ENCODE measurements at regions not wholly inside any gene's neighbourhood (a gene's known extent, or its start where the extent isn't known, plus 50 kb on each side); places are given as distances from the start of the nearest gene placed in this dataset.

DNA sequence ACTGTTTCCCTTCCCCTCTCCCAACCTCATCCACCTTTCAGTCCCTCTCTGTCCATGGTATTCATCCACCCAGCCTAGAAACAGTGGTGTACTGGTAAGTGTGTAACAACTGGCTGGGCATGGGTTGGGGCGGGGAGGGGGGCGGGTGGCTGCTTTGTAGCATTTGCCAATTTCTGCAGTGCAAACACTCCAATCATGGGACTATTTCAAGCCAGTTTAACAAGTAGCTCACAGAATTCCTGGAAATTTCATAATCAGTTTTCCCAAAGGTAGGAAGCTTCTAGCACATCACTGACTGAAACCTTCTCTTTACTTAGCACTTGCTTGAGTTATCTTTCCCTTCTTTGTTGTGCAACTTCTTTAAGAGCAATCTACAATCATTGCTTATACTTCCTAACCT lies 100.8 kb upstream of the WASF3 start:
- FAIRE-seq (no peak), DNase-seq (ENCODE audit: insufficient read length, low spot score) (no peak)

DNA sequence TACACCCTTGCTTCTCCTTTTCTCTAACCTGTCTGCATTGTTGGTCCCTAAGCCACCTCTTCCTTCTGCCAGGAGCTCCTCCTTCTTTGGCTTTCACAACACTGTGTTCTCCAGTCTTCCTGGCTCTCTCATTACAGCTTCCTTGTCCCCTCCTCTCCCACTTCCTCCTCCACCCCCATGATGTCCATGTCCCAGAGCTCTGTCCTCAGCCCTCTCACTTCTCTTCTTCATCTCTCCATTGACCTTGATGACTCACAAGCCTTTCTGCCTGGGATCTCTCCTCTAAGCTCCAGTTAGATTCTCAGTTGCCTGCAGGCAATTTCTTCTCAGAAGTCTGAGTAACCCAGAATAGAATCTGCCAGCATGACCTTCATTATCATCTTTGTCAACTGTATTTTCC lies 100.3 kb upstream of the WASF3 start:
- FAIRE-seq (no peak), DNase-seq (ENCODE audit: insufficient read length, low spot score) (no peak)

DNA sequence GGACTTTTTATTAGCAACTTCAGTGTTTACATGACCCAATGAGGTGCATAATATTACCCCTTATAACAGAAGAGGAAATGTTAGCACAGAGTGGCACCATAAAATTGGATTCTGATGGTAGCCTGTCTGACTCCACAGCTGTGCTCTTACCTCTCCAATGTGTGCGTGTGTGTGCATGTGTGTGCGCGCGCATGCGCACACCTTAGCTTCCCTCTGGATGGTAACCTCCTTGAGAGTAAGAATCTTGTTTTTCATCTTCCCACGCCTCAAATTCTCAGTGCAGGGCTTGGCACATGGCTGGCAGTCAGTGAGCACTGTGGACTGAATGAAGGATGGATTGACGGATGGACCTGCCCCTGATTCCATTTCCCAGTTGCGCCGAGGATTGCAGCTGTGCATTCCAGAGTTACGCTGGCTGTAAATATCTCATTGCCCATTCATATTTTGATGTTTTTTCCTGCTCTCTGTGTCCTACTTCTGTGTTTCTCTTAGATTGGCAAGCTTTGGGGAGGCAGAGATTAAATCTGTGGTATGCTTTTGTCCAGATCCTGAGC lies 99.2 kb upstream of the WASF3 start:
- FAIRE-seq (no peak), DNase-seq (ENCODE audit: insufficient read length, low spot score) (no peak)

DNA sequence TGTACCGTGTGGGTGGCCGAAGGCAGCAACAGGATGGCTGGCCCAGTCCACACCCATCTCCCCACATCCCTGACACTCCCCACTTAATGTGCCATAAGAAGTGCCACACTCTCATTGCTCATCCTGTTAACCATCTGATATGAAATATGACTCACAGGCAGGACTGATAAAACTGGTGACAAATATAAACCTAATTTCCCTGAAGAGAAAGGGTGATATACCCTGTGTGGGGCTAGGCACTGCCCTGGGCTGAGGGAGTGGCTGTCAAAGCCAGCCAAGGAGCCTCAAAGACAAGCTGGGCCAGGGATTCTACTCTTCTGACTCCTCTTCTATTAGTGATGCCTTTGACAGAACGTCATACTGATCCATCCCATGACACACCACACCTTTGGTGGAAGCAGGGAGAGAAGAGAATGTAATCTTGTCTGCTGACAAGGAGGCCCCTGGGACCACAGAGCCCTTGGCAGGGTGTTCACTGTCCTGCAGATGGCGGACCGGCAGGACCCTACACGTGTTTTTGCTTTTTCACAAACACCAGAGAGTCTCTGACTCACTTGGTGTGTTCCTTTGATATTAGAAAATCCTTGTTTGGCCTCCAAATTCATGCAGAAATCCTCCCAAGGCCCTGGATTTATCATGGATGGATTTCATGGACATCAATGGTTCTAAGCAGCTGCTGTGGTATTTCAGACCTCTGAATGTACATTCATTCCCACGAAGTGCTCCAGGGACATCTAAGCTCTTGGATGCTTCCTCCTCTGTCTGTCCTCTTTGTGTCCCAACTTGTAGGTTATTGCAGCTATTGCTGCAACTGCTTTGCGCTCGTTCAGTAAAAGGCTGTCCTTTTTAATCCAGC lies 98.0 kb upstream of the WASF3 start:
- FAIRE-seq (no peak), DNase-seq (ENCODE audit: insufficient read length, low spot score) (no peak)

DNA sequence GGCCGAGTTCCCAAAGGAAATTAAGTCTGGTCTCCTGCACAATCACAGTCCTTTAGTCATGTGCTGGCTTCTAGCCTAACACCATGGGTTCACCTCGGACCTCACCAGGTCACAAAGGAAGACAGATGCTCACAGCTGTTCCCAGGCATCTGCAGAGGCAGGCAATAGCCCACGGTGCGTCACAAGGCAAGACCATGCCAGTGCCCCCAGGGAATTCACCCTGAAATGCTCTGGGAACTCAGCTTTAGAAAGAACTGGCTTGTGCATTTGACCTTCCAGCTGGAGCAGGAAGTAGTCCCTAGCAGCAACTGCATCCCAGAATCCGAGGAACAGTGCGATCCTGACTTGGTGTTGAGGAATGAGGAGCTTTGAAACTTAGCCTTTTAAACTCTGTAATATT lies 96.8 kb upstream of the WASF3 start:
- DNase-seq (ENCODE audit: insufficient read length, low spot score) (no peak), FAIRE-seq (no peak)

DNA sequence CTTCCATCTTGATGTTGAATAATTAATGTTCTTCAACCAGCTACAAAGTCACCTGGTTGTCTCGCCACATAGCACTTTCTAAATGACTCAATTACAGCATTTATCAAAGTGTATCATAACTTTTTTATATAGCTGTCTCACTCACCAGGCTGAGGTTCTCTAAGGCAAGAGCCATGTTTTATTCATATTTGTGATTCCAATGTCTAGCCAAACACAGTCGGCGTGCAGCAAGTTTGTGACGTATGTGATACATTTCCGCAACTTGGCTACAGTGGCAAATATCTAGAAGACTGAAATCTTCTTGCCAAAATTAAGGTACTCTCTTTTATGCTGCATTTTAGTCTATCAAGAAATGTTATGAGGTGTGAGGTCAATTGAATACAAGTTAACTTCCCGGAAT lies 94.2 kb upstream of the WASF3 start:
- FAIRE-seq (no peak), DNase-seq (ENCODE audit: insufficient read length, low spot score) (no peak)

DNA sequence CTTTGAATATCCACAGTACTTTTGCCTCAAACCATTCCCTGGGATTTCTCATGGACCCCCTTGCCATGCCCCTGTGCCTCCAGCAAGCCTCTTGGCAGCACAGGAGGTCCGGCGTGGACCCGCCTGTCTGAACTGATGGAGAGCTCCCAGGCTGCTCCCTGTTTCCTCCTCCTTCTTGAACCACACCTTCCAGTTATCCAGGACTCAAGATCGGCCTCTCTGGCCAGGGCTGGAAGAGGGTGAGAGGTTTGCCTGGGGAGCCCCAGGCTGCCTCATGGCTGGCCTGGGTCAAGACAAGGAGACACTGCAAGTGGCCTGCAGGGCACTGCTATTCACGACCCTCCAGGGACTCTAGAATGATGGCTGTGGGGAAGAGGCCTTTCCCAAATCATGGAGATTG lies 93.6 kb upstream of the WASF3 start:
- DNase-seq (ENCODE audit: insufficient read length, low spot score) (no peak), FAIRE-seq (no peak)

DNA sequence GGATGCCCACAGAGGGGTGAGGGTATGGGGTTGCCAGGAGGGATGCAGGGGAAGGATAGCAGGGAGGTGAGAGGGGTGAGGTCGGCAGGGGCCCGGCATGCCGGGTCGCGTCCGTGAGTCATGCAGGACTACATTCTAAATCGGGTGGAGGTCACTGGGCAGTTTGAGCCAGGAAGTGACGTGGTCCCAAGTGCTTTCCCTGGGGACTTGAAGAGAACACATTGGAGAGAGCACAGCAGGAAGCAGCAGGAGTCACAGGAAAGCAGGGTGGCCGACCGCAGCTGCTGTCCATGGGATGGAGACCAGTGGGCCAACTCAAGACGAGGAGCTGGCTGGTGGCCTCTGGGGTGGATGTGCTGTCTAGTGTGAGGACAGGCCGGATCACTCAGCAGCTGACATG lies 92.0 kb upstream of the WASF3 start:
- DNase-seq (ENCODE audit: insufficient read length, low spot score) (no peak), FAIRE-seq (no peak)

DNA sequence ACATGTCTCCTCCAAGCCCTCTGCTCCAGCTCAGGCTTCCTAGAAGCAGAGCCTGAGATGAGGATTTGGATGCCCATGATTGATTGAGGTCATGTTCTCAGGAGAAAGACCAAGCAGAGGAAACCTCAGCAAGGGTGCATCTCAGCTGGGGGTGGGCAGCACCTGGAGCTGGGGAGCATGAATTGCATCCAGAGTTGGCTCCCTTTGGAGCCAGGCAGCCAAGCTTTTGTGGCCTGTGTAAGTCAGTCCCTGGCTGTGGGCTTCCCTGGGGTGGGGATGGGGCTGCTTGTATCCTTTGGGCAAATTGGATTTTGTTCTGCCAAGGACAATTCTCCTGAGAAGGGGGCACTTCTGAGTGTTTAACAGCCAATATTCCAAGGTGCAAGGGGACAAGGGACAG lies 91.5 kb upstream of the WASF3 start:
- no peak for FAIRE-seq
- no peak for DNase-seq (ENCODE audit: insufficient read length, low spot score)

DNA sequence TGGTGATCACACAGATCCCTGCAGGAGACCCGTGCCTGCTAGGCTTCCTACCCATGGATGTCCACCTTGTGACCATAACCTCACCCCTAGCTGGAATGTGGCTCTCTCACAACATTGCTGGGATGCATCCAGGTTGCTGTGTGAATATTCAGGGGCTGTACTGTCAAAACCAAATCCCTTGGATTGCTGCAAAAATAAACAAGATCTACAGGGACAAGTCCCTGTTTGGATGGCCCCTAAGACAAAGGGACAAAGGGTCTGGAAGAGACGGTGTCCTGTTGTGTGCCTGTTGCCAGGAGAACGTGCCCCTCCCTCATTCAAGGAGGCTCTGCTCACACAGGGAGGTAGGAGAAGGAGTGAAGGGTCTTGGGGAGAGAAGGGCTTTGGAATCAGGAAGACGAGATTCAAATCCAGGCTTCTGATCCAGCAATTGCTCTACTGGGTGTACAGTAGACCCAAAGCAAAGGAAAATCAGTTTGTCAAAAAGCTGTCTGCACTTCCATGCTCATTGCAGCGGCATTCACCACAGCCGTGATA lies 89.2 kb upstream of the WASF3 start:
- no peak for FAIRE-seq

DNA sequence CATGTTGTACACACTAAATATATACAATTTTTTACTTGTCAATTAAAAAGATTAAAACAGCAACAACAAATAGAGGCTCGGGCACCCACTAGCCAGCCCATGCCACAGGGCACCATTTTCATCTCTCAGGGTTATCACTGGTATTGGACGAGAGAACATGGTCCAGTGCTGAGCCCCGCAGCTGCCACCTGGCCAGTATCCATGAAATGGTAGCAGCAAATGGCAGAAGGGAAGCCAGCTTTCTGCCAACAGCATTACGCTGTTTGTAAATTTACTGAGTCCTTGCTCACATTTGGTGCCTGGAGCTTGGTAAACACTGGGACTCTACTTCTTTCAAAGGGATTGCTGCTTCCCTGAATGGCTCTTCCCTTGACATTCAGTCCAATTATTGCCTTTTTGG lies 87.9 kb upstream of the WASF3 start:
- DNase-seq (ENCODE audit: insufficient read length, low spot score) = no peak
- no peak for FAIRE-seq

More for the DNA sequence above, 89.2 kb upstream of the WASF3 start:
- no peak for DNase-seq (ENCODE audit: insufficient read length, low spot score)

DNA sequence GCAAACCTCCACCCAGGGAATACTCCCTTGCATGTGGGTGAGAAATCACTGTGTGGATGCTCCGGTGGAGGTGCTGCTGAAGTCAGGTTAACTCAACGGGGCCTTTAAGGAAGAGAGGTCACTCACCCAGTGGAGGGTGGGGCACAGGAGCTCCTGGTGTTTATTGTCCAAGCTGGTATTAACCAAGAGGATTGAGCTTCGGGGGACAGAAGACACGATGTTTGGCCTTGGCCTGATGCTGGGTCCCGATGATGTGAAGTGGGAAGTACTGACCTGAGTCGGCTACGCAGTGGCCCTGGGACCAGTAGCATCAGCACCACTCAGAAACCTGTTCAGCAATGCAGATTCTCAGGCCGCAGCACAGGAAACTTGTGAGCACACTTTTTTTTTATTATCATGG lies 85.7 kb upstream of the WASF3 start:
- FAIRE-seq = no peak
- DNase-seq (ENCODE audit: insufficient read length, low spot score) = no peak

DNA sequence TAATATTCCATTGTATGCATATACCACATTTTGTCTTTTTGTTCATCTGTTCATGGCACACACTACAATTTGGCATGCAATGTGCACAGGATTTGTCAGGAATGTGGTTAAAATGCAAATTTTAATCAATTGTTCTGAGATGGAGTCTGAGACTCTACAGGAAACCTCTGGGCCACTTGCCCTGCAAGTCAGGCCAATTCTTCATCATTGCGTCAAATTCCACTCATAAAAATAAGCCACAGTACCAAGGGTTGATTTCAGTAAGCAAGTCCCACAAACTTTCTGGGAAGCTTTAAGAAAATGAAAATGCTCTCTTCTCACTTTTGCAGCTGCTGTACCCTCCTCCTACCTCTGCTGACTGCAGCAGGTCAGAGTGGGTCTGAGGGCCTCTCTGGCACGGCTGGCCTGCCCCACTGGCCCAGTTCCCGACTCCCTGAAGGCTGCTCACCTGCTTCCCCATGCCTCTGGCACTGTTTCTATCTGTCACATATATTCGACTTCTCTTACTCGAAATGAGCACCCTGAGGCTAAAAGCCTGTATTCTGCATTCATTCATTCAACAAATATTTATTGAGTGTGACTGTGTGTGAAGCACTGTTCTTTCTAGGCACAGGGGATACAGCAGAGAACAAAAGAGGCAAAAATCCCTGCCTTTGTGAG lies 83.8 kb upstream of the WASF3 start:
- DNase-seq (ENCODE audit: insufficient read length, low spot score) = no peak
- no peak for FAIRE-seq

DNA sequence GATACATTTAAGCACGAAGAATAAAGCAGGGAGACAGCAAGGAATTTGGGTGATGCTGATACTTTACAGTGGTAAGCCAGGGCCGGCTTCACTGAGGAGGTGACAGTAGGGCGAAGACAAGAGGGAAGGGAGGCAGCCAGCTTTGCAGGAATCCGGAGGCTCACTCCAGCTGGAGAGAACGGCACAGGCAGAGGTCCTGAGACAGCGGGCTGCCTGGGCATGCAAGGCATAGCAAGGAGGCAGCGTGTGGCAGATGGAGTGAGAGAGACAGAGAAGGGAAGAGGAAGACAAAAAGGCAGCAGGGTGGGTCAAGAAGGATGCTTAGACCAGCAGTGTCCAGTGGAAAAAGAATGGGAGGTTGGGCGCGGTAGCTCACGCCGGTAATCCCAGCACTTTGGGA lies 83.2 kb upstream of the WASF3 start:
- no peak for FAIRE-seq

DNA sequence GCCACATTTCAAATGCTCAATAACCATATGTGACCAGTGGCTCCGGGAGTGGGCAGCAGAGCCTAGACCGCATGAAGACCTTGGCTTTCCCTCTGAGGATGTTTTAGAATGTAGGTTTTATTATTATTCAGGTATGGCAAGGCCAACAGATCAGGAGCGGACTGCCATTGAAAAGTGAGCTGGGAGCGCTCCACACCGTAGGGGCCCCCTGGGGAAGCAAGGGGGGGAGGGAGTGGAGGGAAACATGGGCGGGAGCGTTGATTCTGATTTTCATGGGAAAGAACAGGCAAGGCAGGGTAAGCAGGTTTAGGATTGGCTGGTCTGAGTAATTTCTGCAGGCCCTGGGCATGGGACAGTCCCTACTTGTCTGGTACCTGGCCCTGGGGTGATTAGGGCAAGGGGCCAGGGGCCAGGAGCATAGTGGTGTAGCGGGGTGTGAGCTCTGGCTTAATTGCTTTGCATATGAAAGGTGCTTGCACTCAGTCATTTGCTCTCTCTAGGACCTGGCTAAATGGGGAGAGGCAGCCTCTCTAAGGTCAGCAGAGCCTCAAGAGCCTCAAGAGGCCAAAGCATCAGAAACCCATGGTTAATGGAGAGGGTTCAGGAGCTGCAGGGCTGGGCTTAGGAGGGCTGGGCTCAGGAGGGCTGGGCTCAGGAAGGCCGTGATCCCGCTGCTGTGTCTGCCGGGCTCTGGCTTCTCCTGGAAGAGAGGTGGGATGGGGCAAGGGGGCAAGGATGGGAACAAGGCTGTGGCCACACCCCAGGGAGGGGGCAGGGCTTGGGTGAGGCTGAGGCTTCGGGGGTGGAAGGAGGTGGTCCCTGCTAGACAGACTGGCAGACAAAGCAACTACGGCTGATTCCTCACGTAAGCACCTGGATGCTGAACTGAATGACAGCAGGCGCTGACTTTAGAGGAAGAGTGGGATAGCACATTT lies 82.0 kb upstream of the WASF3 start:
- FAIRE-seq (no peak), DNase-seq (ENCODE audit: insufficient read length, low spot score) (no peak)

More for the DNA sequence above, 83.2 kb upstream of the WASF3 start:
- no peak for DNase-seq (ENCODE audit: insufficient read length, low spot score)

DNA sequence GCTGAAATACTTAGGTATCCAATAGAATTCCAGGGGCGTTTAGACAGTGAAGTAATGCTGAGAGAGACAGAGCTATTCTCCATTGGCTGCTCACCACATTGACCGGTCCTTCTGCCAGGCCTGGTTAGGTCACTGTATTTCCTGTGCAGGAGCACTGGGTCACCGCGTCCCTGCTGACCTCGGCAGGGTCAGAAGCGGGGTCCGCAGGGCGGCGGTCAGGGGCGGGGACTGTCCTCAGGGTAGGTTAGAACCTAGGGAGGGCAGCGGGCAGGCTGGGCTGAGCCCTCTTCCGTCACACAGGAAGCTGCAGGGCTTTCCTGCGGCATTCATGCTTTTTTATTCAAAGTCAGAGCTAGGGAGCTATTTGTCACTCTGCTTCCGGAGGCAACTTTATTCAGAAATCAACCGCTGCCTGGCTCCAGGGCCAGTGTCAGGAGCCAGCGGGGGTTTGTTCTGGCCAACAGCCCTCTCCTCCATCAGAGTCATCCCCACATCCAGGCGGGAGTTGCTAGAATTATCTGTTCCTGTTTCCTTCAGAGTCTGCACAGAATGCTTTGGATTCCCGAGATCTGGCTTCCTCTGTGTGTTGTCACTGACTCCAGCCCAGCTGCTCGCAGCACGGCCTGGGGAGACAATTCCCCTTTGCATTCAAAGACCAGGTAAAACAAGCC lies 81.2 kb upstream of the WASF3 start:
- no peak for DNase-seq (ENCODE audit: insufficient read length, low spot score)
- FAIRE-seq = no peak

DNA sequence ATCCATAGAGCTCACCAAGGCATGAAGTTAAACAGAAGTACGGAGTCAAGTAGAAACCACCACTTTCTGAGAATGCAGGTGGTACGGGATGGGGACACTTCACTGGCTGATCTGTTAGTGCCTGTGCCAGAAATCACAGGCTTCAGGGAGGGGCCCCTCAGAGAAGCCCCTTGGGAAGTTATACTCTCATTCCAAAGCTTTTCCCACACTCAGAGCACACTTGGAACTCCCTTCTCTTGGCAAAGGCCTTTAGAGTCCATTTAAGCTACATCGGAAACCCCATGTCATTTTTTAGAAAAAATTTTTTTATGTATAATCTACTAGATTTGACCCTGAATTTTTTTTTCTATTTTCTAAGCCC lies 80.7 kb upstream of the WASF3 start:
- no peak for FAIRE-seq
- DNase-seq (ENCODE audit: insufficient read length, low spot score) = no peak

DNA sequence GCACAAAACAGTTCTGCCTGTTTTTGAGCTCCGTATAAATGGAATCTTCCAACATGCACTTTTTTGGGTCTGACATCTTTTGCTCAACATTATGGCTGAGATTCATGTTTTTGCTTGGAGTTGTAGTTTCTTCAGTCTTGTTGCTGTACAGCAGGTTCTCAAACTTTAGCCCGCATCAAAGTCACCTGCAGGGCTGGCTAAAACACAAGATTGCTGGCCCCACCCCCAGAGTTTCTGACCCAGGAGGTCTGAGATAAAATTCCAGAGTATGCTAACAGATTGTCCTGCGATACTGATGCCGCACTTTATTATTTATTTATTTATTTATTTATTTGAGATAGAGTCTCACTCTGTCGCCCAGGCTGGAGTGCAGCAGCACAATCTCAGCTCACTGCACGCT lies 79.8 kb upstream of the WASF3 start:
- no peak for FAIRE-seq
- no peak for DNase-seq (ENCODE audit: insufficient read length, low spot score)

DNA sequence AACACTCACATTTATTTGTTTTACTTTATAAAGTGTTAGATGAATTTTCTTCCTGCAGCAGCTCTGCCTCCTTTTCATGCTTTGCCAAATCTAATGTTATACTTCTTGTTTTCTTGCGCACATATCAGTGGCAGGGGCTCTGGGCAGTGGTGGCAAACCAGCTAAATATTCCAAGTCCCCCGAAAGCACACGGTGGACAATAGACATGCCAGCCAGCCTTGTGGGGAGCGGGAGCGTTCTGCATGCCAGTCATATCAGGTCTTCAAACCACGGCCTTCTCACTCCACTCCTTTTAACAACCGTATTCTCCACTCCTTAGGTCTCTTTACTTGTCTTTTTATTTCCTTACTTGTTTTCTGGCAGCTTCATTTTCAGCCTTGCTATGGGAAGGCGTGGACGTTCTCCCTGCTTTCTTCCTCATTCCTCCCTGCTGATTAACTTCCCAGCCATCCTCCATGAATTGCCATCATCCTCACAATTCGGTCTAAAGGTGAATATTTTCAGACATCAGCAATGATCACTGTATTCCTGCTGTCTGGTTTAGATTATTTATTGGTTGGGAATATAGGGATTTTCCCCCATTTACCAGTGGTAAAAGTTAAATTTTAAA lies 77.1 kb upstream of the WASF3 start:
- no peak for DNase-seq (ENCODE audit: insufficient read length, low spot score)
- FAIRE-seq = no peak

All from GM19239 (cell line).